Fibroblast of skin of scalp (primary cell): ENCODE measurements at regions not wholly inside any gene's neighbourhood (a gene's known extent, or its start where the extent isn't known, plus 50 kb on each side); places are given as distances from the start of the nearest gene placed in this dataset.
"Not testable (repeated sequence)": the region's sequence is repeated elsewhere in the genome, so short reads cannot be mapped to it uniquely, and the experiment has no call there.

Source experiments
- DNase-seq: peaks from one replicate; pipeline ENCODE4 v3.0.0-alpha.2; 2013

DNA sequence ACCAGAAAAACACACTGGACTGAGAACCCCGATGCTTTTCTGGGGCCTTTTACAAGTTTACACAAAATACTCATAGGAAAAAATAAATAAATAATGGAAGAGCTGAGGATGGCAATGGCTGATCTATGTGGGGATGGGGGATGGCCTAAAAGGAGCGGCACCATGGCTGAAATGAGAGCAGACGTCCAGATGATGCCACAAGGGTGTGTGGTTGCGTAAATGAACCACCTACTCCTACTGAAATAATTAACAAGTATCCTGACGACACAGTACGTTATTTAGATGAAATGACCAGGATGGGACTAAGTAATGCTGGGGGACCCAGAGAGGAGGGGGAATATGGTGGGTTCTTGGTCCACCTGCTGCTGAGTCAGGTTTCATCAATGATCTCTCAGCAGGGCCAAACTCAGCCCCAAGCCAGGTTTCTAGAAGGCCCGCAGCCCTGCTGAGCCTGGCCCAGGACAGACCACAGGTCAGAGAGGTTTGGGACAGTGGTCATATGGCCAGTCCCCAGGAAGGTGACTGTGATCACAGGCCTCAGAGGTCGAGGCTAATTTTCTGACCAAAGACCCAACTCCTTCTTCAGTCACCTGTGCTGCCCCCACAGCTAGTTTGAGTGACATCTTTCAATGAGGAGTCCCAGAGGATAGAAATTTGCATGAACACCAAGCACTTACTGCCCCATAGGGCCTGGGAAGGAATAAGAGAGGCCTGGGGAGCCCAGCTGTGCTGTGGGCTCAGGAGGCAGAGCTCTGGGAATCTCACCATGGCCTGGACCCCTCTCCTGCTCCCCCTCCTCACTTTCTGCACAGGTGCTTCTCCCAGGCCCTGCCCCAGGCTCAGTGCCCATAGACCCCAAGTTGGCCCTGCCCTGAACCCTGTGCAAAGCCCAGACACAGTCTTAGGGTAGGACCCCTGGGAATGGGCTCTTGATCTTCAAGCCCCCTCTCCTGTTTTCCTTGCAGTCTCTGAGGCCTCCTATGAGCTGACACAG is 76.3 kb upstream of the IGLL5 start:
- no peak for DNase-seq

DNA sequence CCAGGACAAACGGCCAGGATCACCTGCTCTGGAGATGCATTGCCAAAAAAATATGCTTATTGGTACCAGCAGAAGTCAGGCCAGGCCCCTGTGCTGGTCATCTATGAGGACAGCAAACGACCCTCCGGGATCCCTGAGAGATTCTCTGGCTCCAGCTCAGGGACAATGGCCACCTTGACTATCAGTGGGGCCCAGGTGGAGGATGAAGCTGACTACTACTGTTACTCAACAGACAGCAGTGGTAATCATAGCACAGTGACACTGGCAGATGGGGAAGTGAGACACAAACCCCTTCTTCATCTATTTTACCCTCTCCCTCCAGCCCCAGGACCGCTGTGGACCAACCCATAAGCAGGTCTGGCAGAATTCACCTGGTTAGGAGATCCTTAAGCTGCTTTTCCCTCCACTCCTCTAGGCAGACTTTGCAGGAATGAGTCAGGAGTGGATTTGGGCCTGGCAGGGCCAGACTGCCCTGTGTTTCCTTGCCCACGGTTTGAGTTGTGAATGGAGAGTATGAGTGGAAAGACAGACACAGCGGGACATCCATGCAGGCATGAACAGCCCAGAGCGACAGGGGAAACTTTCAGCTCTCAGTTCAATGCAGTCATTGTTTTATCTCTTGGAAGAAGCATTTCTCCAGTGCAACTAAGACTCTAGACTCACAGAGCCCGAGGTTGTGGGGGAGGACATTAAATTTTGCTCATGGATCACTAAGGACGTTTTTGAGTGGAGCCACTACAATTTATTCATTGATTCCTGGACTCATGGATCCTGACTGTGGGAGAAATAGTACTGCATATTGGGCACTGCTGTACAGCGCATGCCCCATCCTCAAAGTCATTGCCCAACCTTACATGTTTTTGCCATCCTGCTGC is 75.3 kb upstream of the IGLL5 start:
- no peak for DNase-seq

DNA sequence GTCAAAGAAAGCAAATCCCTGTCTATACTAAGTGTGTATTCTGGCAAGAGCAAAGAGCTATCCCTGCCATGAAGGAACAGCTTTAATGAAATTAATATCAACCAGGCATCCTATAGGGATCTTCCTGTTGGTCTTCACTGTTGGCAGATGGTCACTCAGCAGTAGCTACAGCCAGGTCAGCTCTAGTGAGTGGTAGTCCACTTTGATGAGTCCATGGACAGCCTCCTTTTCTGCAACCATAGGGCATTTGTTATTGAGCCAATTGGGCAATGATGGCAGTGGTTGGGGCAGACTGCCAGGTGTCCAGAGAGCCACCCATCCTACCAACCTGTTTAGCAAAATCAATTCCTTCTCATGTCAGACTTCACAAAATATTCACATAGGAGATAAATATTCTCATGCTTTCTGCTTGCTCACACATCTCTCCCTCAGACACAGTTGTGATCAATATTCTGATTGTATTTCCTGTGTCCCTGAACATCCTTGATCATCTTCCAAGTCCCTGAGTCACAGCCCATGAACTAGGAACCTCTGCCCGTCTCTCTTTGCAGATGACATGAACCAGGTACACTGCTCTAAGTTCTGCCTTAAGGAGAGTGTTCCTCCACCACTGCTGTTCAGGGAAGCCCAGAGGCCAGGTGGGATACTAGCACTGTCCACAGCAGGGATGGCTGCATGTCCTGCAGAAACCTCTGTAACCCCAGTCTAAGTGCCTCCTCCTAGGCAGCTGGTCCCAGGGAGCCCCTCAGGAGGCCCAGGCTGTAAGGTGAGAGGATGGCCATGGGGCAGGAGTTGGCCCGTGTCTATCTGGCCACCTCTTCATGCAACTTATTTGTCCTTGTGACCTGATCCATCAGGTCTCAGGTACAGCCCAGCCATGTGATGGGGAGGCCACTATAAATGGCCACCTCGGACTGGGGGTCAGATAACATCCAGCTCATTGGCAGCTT is 74.2 kb upstream of the IGLL5 start:
- DNase-seq: no peak

GRCh38 chr22:22814666-22815396 is 72.8 kb upstream of the IGLL5 start:
- no peak for DNase-seq

DNA sequence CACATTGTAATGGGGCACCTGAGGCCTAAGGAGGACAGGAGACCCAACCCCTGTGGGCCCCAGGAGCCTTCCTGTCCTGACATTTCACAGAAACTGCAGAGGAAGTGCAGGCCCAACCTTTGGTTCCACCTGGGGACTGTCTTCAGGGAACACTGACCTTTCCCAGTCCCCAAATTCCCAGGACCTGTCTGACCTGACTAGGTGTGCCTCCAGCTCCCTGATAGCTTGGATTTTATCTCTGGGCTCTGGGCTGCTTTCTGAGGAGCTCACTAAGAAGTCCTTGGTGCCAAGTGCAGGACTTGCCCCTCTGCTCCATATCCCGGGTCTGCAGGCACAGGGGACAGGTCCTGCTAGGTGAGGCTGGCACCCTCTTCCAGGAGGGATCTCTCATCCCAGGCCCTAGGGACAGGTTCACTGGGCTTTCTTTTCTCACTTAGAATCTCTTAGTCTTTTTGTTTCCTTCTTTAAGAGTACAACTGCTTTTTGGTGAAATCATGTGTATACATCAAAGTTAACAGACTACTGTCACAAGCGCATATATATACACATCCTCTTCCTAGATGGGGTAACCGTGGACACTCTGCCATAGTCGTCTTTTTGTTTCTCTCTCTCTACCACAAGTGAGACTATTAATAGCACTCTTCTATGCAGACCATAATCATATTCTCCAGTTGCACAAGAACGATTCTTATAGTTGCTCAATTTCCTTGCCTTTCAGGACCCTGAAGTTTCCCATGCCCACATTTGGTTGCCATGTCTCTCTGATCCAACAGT is 72.0 kb upstream of the IGLL5 start:
- no peak for DNase-seq

DNA sequence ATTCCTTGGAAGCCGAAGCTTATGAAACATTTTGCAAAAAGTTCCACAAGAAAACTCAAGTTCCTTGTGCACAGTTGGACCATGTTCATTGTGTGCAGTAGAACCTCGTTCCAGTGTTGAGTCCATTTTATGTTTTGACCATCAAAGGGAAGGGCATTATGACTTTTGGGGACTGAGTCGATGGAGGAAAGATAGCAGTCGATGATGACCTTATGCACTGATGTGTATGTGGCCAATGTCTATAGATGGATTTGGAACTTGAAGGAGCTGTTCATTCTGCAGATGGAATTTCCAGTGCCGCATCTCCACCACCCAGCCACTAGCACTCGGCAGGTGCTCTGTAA is 71.5 kb upstream of the IGLL5 start:
- no peak for DNase-seq

DNA sequence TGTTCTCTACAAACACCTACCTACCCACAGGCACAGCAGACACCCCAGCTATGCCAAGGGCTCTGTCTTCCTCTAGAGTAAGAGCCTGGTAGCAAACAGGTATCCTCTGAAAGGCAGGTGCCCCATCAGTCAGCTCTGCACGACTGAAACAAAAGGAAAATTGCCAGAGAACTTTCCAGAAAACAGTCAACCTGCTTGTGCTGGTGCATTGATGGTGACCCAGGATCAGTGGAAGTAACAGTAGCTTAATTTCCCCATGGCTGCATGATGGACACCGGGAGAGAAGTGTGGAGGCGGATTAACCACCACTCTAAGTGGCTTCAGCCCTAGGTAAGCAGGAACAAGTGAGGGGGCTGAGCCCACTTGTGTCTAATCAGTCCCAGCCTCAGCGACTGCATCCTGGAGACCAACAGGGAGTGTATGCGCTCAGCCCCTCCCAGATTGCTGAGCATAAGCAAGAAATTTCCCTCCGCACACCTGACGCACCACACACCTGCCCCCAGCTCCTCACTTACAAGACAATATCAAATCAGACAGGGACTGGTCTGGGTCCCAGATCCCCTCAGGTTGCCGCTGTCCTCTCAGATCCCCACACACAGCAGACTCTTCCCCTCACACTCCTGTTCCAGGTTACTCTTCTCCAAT is 70.7 kb upstream of the IGLL5 start:
- no peak for DNase-seq

DNA sequence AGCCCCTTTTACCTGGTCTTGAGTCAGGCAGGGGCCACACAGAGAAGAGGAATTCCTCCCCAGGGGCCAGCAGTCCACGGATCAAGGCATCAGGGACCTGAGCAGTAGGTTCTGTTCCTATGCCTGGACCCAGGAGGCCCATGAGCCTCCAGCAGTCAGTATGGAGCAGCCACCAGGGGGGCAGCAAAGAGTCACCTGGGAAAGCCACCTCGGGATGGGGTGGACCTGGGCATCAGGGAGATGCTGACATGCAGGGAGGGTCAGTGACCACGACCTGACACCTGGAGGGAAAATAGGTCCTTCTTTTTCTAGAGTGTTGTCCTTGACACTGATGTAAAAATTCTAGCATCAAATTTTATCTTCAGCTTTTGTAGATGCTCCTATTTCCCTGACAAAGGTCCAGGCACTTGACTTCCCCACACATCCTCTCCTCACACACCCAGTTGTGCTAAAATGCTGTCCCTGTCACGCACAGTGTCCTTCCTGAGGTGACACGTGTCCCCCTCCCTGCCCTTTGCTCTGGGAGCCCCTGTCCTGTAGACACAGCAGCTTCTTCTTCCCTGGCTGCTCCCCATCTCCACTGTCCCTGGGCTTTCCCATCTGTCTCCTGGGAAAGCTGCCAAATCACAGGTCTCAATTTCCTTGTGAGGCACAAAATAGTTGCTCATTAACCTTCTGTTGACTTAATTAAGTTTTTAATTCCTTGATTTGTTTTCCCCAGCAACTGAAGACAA is 70.0 kb upstream of the IGLL5 start:
- no peak for DNase-seq

GRCh38 chr22:22818202-22818538 is 69.4 kb upstream of the IGLL5 start:
- no peak for DNase-seq

DNA sequence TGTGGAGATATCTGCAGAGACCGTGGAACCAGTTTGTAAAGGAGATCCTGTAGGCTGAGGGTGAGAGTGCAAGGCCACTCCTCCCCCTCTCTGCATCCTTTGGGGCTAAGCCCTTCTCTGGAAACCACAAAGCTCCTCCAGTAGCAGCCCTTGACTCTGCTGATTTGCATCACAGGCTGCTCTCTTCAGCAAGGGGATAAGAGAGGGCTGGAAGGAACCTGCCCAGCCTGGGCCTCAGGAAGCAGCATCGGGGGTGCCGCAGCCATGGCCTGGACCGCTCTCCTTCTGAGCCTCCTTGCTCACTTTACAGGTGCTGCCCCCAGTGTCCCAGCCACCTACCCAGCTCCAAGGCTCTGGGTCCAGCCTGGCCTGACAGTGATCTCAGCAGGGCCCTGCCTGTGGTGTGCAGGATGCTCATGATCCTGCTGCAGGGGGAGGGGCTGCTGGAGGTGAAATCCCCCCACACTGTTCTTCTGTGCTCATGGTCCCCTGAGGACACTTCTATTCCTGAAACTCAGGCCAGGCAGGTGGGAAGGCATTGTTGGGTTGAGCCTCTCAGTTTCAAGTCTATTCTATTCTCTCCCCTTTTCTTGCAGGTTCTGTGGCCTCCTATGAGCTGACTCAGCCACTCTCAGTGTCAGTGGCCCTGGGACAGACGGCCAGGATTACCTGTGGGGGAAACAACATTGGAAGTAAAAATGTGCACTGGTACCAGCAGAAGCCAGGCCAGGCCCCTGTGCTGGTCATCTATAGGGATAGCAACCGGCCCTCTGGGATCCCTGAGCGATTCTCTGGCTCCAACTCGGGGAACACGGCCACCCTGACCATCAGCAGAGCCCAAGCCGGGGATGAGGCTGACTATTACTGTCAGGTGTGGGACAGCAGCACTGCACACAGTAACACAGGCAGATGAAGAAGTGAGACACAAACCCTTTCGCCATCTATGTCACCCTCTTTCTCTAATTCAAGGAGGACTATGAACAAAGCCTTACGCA is 68.5 kb upstream of the IGLL5 start:
- no peak for DNase-seq

DNA sequence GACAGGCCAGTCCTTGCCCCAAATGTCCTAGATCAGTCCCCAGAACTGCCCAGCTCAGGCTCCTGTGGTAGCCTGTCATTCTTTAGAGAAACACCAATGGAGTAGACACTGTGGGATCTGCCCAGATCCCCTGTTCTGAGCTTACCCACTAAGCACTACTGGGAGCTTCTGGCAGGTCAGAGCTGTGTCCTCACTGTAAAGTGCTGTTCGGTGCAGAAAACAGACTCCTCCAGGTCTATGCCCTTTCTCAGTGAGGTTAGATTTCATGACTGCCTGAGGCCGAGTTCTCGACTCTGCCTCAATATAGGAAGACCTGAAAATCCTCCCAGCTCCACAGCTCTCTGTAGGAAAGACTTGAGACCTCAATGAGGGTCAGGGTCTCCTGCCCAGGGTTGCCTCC is 67.5 kb upstream of the IGLL5 start:
- no peak for DNase-seq

DNA sequence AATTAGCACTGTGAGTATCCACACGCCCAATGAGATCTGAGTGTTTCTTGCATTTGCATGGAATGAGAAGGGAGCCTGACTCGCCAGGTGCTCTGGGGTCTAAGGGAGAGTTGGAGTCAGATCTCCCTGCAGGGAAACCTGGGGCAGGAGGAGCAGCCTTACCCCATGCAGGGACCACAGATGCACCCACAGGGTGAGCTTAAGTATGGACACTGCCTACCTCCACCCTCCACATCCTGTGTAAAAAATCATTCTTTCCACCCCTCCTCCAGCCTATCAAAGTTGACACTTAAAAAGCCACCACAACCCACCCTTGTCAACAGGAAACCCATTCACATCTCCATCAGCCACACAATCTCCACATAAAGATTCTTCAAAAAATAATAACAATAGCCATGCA is 67.0 kb upstream of the IGLL5 start:
- DNase-seq: no peak

GRCh38 chr22:22821340-22821739 is 66.3 kb upstream of the IGLL5 start:
- no peak for DNase-seq

- DNase-seq: no peak
Observed at GRCh38 chr22:22822106-22822505, 65.5 kb upstream of the IGLL5 start.

DNA sequence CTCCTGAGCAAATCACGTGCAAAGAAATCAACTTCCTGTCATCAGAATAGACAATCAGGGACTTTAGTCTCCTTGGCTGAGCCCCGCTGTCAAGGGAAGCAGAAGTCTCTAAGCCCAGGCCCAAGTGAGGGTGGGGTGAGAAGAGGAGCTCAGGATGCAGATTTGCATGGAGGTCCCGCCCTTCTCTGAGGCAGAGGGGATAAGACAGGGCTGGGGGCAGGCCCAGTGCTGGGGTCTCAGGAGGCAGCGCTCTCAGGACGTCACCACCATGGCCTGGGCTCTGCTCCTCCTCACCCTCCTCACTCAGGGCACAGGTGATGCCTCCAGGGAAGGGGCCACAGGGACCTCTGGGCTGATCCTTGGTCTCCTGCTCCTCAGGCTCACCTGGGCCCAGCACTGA is 65.1 kb upstream of the IGLL5 start:
- not testable (repeated sequence) for DNase-seq

- DNase-seq: no peak
Observed at GRCh38 chr22:22823131-22823810, 64.3 kb upstream of the IGLL5 start.

DNA sequence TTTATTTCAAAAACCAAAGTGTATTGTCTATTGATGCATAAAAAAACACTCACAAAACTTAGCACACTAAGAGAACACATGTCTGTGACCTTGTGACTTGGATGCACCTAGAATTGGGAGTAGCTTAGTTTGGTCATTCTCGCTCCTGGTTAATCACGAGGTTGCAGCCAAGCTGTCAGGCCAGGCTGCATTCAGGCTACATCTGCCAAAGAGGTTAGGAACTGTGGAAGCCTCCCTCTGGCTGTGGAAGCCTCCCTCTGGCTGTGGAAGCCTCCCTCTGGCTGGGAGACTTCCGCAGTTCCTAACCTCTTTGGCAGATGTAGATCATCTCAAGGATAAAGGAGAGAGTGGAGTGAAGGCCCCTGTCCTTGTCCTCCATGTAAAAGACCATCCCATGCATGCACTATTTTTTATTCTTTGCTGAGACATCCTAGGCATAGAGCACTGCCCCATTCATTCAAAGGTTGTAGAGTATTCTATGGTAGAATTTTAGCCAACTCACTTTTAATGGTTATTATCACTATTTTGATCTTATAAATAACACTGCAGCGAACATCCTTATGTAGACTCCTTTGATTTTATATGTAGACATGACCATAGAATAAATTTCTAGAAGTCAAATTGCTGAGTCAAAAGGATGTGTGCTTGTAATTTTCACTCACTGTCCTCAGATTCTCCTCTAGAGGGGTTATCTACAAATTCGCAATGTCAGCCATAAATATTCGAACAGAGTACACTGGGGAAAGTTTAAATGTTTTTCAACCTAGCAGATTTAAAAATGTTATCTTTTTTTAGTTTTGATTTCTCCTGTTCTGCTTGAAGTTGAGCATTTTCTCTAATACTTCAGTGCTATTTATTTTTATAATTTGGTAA is 63.0 kb upstream of the IGLL5 start:
- DNase-seq: no peak
